NCI-H82 (cell line): ENCODE measurements at regions not wholly inside any gene's neighbourhood (a gene's known extent, or its start where the extent isn't known, plus 50 kb on each side); places are given as distances from the start of the nearest gene placed in this dataset.

ENCODE experiments used
- DNase-seq: peaks from one replicate; lab custom pipeline; 2025; lab: John Stamatoyannopoulos, UW

DNA sequence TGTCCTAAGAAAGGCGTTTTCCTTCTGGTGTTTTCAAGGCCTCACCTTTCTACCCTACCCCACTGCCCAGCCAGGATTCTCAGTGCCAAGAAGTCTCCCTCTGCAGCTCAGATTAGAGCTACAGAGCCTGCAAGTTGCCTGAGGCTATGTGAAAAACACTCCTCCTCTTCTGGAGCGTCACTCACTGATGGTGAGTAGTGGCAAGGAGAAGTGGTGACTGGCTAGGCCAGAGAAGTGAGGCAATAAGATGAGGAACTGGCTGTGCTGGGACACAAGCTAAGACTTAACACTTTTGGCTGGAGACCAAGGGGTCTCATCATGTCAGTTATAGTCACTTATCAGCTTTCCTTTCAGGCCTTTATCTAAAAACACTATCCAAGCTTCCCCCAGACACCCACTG is 86.7 kb upstream of the PRKAR2B start:
- no peak for DNase-seq

- DNase-seq, result peak; percentile 42
Measured at GRCh38 chr7:106959753-106960152, 84.8 kb upstream of the PRKAR2B start.

- DNase-seq, result no peak
Measured at GRCh38 chr7:106962751-106963150, 81.8 kb upstream of the PRKAR2B start.

GRCh38 chr7:106964466-106964865 is 80.0 kb upstream of the PRKAR2B start:
- DNase-seq, result no peak

DNA sequence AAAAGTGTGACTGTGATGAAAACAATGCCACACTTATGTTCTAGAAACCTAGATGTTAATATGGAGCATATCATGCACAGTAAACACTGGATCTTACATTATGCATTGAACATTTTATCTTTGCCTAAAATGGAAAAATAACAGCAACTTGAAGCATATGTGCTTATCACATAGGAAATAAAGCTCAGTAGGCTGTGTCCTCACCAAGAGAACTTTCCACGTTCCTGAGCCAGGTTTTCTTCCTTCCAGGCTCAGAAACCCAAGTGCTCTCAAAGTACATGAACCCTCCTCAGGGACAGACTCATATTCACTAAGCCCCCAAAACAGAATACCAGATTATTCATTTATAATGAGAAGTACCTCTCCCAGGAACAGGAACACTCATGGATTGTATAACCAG is 79.4 kb upstream of the PRKAR2B start:
- DNase-seq, result no peak

- no peak for DNase-seq
Measured at GRCh38 chr7:106966121-106966520, 78.4 kb upstream of the PRKAR2B start.

DNA sequence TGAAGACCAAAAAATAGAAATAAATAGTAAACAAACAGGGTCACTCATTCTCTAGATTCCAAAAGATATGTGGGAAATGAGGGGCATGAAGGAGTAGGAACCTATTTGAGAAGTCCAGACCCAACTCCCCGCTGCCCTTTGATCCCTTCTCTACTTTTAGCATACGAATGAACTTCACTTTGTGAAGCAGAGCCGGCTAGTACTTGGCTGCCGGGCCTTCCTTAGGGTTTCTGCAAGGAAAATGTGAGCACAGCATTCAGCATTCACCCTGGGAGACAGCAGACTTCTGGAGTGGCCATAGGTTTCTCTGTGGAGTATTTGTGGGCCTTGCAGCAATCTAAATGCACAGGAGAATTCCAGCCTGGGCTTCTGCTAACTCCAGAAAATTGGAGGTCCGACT is 76.3 kb upstream of the PRKAR2B start:
- DNase-seq, result no peak

DNA sequence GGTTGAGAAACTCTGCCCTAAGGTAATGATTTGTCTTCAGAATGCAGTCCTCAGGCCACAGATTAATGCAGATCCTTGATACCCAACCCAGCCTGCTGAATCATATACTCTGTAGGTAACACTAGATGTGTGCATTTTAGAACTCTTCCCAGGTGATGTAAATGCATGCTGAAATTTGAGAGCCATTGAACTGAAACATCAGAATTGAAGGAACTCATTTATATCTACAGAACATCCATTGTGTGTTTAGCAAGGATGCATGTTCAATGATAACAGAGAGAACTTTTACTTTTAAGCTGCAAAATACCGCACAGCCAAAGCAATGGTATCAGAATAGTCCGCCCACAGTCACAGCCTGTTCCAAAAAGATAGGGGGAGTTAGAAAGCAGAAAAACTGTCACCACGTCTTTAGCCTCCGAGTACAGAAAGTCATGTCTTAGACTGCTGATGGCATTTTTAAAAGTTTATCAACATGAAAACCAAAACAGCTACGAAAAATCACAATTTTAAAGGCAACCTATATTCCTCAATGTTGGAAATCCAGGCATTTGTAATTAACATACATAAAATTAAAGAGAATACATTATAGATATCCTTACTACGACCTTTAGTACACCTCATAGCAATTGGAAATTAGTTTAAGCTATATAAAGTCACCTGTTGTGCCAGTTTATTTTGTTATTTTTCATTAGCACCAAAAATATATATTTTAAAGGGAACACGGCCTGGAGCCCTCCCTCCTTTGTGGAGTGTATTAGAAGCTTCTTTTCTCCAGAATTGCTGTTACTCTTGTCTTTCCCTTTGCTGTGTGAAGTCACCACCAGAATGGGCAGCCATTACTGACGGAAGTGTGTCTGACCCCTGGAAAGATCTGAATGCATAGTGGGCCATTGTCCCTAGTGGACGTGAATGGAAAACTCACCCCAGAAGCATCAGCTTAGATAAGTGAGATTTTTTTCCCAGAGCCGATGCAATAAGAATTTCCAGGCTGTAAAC is 65.8 kb upstream of the PRKAR2B start:
- DNase-seq, result peak; percentile 1

DNA sequence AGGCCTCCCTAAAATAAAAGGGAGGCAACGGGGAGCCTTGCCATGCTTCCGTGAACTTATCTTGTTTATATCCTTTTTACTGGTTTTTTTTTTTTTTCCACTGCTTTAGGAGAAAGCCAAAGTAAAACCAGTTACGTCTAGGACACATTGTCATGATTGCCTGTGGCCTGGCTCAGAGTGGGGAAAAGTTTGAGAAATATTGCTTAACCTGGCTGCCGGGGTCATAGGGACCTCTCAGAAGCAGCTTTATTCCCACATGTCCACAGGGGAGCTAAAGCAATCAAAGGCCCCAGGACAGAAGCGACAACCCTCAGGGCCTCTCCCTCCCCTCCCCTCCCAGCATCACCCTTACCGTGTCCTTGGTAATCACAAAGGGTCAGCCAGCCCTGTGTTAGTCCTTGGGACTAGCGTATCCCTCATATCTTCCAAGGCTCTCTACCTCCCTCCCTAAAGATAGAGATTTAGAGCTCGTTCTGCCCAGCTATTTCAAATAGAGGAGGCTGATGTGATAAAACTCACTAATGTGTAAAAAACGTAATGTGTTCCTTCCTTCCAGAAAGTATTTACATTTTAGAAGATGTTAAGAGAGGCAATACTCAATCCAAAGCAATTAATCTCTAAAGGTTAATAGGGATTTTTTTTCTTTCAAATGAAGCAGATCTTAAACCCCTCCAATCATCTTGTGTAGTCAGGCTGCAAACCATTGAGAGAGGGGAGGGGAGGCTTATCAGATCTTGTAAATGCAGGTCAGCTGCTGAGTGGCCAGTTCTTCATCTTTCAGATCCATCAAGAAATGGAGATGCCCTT is 64.8 kb upstream of the PRKAR2B start:
- no peak for DNase-seq

DNA sequence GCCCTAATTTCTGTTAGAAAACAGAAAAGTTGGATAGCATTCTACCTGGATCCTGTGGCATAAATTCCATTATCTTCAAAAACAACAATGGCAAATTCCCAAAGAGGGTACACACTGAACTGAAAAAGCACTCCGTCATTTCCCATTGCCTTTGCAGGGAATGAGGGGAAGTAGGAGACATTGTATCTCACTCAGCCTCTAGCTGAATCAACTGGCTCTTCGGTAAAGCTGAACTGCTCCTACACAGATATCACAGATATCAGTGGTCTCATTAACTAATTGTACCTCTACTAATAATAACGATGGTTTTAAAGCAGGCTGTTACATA is 64.2 kb upstream of the PRKAR2B start:
- DNase-seq, result no peak

- no peak for DNase-seq
Measured at GRCh38 chr7:106982415-106982814, 62.1 kb upstream of the PRKAR2B start.

- no peak for DNase-seq
Measured at GRCh38 chr7:106984034-106984433, 60.5 kb upstream of the PRKAR2B start.

- DNase-seq, result no peak
Measured at GRCh38 chr7:106986450-106986977, 58.0 kb upstream of the PRKAR2B start.

DNA sequence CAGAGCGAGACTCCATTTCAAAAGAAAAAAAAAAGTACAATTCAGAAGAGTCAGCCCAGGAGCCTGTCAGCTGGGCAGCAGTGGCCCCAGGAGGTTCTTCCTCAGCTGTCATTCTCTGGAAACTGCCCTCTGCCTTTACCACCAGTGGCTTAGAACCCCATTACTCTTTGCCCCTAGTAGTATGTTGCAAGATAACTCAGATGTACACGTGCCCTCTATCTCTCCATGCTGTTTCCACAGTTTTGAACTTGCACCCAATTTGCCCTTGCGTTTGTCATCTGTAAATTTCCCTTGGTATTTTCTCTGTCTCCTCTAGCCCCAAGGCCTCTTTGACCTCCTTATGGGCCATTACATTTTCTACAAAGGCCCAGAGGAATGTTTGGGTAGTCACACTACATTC is 56.7 kb upstream of the PRKAR2B start:
- no peak for DNase-seq

DNA sequence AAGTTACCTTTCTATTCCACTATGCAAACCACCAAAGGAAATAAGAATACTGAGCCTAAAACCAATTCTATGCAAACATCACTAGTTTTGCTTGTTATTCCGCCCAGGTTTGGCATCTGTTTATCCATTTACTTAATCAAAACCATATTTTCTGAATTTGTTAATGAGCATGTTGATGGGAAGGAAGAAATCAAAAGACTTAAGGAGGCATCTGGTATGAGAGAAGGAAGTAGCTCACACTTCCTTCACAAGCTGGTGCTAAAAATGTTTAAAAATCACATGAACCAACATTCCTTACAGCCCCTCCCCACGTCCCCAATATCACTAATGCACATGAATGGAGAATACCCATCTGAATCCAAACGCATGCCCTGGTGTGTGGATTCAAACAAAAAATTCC is 52.0 kb upstream of the PRKAR2B start:
- no peak for DNase-seq
